ENCODE measurements at regions not wholly inside any gene's neighbourhood (a gene's known extent, or its start where the extent isn't known, plus 50 kb on each side); places are given as distances from the start of the nearest gene placed in this dataset.

GRCh38 chr15:79373113-79373512 lies 59.0 kb upstream of the MINAR1 start:
- peak in 6 of 11 donors; percentile 3 to 47 (median 29) for DNase-seq (ENCODE audit: extremely low read depth in 1 of 11, low read depth in 9 of 11, low spot score in 4 of 11)

GRCh38 chr15:79373728-79374127 lies 58.4 kb upstream of the MINAR1 start:
- DNase-seq (ENCODE audit: extremely low read depth in 1 of 11, low read depth in 9 of 11, low spot score in 4 of 11) = no peak

GRCh38 chr15:79376383-79376782 lies 55.8 kb upstream of the MINAR1 start:
- no peak for DNase-seq (ENCODE audit: extremely low read depth in 1 of 11, low read depth in 9 of 11, low spot score in 4 of 11)

- DNase-seq (ENCODE audit: extremely low read depth in 1 of 11, low read depth in 9 of 11, low spot score in 4 of 11) = no peak
These were observed 53.6 kb upstream of the MINAR1 start for GRCh38 chr15:79378394-79379109.

- peak; percentile 43 to 72 (median 61) for DNase-seq (ENCODE audit: extremely low read depth in 1 of 11, low read depth in 9 of 11, low spot score in 4 of 11)
These were observed 51.2 kb upstream of the MINAR1 start for GRCh38 chr15:79380755-79381497.

- DNase-seq (ENCODE audit: extremely low read depth in 1 of 11, low read depth in 9 of 11, low spot score in 4 of 11) = no peak
These were observed 50.5 kb upstream of the MINAR1 start for GRCh38 chr15:79381593-79381992.
